AG09309 (cell line): ENCODE measurements at regions not wholly inside any gene's neighbourhood (a gene's known extent, or its start where the extent isn't known, plus 50 kb on each side); places are given as distances from the start of the nearest gene placed in this dataset.

Experiments used
- DNase-seq: peaks from one replicate; pipeline ENCODE4 v3.0.0-alpha.2; 2010; ENCODE audit warnings: low read depth
- H3K4me3 ChIP-seq: 2 replicates; pipeline ENCODE4 v1.5.1; 2011; ENCODE audit warnings: mild to moderate bottlenecking, low read depth, low read length, moderate library complexity; ENCODE audit not compliant: control insufficient read depth
- CTCF ChIP-seq: IDR thresholded peaks from 2 replicates; pipeline ENCODE4 v1.5.1; 2011; ENCODE audit warnings: mild to moderate bottlenecking, low read depth, low read length, inconsistent platforms; ENCODE audit not compliant: insufficient read depth, control insufficient read depth; ENCODE audit errors: missing control alignments

GRCh38 chr14:51394384-51394783, 154.3 kb downstream of the TMX1 start:
- no peak for TF ChIP-seq CTCF
- DNase-seq, result peak; percentile 35
- H3K4me3 ChIP-seq, result no peak overlapping the region

- H3K4me3 ChIP-seq, result no peak overlapping the region
- no peak for TF ChIP-seq CTCF
- DNase-seq, result no peak
These were observed 154.8 kb downstream of the TMX1 start for GRCh38 chr14:51394804-51395203.

- TF ChIP-seq CTCF, result peak; percentile 23
- peak; percentile 70 for DNase-seq
- H3K4me3 ChIP-seq, result no peak overlapping the region
These were observed 155.4 kb downstream of the TMX1 start for GRCh38 chr14:51395361-51395849.

- no peak overlapping the region for H3K4me3 ChIP-seq
- no peak for TF ChIP-seq CTCF
- DNase-seq, result peak; percentile 93
These were observed 156.3 kb downstream of the TMX1 start for GRCh38 chr14:51396222-51396815.

GRCh38 chr14:51398898-51399297, 158.9 kb downstream of the TMX1 start:
- no peak overlapping the region for H3K4me3 ChIP-seq
- peak; percentile 56 for DNase-seq
- TF ChIP-seq CTCF, result peak; percentile 22

GRCh38 chr14:51400139-51400538, 160.1 kb downstream of the TMX1 start:
- DNase-seq, result no peak
- H3K4me3 ChIP-seq, result no peak overlapping the region
- no peak for TF ChIP-seq CTCF

- no peak for TF ChIP-seq CTCF
- DNase-seq, result no peak
- H3K4me3 ChIP-seq, result no peak overlapping the region
These were observed 161.2 kb downstream of the TMX1 start for GRCh38 chr14:51401272-51401671.
